Stromal cell of bone marrow (primary cell): ENCODE measurements at regions not wholly inside any gene's neighbourhood (a gene's known extent, or its start where the extent isn't known, plus 50 kb on each side); places are given as distances from the start of the nearest gene placed in this dataset.

ENCODE experiments used
- DNase-seq: peaks from one replicate; pipeline ENCODE4 v3.0.0-alpha.2; 2012; ENCODE audit warnings: low read depth

DNA sequence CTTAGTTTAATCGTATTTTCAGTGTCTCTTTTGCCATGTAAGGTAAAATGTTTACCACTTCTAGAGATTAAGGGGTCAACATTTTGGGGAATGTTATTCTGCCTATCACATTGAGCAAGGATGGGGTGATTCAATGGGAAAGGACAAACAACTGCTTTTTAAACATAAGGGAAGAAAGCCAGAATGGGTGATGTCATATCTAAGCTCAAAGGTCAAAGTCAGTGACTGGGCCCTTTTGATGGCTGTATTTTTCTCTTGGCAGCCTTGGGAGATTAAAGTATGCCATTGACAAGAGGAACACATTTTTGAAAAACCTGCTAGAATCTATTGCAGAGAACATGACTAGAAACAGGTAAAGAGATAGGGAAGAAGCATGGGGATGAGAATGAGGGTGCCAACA is 477.3 kb upstream of the IRAK1BP1 start:
- DNase-seq: no peak

DNA sequence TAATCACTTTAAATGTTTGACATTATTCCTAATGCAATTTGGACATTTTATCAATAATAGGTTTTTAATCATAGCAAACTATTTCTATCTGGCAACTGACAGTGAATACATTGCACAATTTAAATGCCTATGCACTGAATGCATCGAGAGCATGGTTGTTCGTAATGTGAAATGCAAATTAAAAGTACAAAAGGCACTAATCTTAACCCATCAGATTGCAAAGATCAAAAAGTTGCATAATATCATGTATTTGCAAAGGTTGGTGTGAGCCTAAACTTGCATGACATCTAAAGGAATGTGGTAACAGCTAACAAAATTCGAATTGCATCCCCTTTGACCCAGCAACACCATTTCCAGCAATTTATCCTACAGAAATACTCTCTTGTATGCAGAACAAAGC is 469.9 kb upstream of the IRAK1BP1 start:
- DNase-seq: no peak

DNA sequence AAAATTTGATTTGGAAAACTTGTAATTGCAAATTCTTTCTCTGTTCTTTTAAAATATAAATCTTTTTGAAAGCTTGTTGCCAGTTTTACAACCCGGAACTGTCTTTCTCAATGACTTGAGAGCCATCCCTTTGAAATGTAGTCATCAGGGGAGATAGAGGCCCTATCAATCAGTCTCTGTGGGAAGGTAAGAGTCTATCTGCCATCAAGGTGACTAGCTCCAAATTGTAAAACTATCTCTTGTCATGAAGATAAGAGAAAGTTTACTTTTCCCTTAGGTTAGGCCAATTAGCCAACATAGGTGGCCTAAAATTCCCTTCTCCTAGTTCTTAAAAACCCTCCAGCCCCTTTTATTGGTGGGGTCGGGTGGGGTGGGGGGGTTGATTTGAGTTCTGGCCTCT is 469.1 kb upstream of the IRAK1BP1 start:
- no peak for DNase-seq

DNA sequence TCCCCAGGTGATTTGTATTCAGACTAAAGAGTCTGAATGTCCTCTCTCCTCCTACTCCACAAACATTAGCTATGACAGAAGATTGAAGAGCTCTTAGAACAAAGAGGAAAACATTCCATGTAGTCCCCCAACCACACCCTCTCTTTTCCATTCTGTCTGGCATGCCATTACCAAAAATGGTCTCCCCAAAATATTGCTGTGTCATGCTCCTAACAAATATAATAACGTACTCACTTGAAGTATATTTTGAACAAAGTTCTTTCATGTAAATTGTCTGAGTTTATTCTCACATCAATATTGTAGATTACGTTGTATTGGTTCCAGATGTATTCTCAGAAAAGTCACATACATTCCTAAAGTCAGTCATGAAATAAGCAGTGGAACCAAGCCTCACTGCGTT is 467.3 kb upstream of the IRAK1BP1 start:
- DNase-seq: no peak

DNA sequence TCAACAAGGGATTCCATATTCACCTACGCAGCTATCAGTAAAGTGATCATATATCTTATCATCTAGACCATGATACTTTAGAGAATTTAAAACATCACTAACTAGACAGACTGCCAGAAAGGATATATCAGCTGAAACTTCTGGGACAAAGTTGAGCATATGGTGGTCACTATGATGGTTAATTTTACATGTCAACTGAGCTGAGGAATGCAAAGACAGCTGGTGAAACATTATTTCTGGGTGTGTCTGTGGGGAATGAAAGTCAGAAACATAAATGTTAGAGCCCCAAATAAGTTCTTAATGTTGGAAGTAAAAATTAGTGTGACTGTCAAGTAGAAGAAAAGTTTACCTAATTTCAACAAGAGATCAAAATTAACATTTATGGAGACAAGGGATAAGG is 440.0 kb upstream of the IRAK1BP1 start:
- DNase-seq: no peak

GRCh38 chr6:78430521-78430920 is 436.8 kb upstream of the IRAK1BP1 start:
- no peak for DNase-seq

GRCh38 chr6:78435671-78436070 is 431.7 kb upstream of the IRAK1BP1 start:
- no peak for DNase-seq

- DNase-seq: peak; percentile 18
Measured at GRCh38 chr6:78436335-78436734, 431.0 kb upstream of the IRAK1BP1 start.

- DNase-seq: no peak
Measured at GRCh38 chr6:78438135-78438534, 429.2 kb upstream of the IRAK1BP1 start.

- no peak for DNase-seq
Measured at GRCh38 chr6:78460711-78461110, 406.6 kb upstream of the IRAK1BP1 start.

- DNase-seq: no peak
Measured at GRCh38 chr6:78462728-78463127, 404.6 kb upstream of the IRAK1BP1 start.

DNA sequence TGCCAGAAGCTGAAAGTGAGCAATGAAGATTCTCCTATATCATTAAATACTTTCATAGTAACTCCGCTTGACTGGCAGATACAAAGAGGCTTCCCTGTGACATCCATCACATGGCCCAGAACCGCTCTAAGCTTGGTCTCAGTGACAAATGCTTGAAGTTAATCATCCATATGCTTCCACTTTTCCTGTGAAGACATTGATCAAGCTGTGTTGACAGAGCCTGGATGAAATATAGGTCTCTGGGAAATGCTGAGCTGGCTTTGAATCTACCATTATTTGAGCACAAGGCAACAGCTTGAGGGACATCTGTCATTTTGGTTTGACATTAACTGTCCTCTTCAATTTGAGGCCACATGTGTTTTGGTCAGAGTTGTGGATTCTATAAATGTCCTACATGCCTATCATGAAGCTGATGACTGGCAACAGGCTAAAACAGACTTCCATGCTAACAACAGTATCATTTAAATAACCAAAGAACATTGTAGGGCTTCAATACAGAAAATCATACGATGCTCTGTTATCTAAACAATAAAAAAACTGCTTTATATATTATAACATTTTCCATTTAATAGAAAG is 402.2 kb upstream of the IRAK1BP1 start:
- no peak for DNase-seq

DNA sequence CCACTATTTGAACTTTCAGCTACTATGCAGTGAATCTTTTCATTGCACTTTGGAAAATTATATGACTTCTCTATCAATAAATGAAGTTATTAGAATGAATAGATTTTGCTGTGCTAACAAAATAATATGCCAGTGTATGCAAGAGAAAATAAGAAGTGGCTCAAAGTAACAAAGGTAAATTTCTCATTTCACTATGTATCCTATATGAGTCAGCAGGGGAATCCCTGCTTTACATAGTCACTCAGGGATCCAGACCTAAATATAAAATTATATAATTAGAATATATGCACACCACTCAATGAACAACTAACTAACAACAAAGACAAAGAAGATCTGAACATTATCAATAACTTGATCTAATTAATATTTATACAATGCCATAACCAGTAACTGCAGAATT is 390.8 kb upstream of the IRAK1BP1 start:
- no peak for DNase-seq

DNA sequence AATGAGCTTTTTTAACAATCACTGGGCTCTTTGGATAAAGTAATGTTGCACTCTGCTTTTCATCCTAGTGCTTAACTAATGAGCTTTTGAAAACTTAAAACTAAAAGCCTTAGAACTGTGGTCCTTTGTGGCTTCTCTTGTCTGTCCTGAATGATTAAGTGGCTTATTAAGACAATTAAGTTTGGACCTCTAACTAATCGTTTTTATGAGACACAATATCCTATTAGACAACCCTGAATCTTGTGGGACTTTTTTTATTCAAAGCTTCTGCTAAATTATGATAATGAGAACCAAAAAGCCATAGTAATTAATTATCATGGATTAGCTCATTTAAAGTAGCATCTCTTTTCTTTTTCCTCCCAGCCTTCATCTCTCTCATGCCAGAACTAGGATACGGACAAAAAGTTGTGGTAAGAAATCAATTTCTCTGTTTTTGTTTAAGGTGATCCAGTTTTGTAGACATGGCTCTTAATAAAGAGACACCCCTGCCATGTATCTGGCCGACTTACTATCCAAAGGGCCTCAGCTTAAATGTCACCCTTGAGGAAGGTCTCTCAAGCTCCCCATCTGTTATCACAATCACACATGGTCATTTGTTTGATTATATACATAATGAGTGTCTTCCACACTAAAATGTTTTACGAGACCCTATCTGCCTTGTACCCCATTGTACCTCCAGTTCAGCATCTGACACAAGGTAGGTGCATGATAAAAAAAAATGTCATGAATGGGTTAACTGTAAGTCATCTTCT is 384.4 kb upstream of the IRAK1BP1 start:
- no peak for DNase-seq

DNA sequence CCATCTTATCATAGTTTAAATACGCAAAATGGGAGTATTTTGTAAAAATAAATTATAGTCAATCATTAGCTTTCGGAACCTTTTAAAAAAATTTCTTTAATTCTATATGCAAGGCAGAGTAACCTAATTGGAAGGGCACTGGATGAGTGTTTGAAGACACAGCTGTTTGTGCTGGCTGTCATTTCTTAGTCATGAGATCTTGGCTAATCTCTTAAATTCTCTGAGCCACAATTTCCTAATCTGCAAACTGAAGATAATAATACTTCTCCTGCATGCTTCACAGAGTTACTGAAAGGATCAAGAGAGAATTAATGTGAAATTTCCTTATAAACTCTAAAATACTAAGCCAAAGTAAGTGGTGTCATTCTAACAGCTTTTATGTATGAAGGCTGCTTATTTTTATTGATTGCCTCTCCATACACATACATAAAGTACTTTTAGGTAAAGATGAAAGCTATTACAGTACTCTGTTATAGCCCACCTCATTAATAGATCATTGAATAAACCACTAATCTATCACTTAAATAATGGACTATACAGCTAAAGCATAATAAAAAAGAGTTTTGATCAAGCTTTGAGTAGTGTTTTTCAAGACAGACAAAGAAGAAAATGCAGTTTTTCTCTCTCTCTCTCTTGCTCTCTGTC is 383.7 kb upstream of the IRAK1BP1 start:
- no peak for DNase-seq

DNA sequence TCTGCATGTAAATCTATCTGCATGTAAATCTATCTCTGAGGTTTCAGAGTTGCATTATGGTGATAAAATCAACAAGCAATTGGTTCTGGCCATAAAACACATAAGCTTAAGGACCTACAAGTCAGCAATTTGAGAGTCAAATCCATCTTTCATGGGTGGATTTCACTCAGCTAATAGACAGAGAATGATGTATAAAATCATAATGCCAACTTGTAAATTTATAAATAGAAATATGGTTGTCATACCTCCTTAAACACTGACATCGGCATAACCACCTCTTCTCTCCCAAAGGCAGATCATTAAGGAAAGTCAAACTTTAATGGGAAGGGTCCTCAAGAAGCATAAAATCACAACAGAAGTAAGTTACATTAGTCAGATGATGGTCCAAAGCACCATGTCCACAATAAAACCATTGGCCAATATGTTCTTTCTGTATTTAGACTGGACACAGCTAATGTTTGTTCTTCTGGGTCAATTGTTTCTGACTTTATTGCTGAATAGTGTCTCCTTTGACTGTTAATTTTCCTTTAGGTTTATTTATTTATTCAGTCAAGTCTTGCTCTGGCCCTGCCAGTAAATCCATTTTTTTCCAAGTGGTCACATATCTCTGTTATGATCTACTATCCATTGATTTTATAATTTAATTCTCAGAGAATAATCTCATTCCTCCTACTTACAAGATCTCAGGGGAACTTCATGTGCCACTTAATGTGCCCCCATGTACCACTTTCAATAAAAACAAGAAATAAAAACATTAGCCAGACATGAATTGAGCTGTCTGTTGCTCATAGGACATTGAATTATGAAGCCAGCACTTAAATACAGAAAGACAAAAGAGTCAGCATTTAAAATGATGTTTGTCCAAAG is 382.9 kb upstream of the IRAK1BP1 start:
- DNase-seq: no peak

DNA sequence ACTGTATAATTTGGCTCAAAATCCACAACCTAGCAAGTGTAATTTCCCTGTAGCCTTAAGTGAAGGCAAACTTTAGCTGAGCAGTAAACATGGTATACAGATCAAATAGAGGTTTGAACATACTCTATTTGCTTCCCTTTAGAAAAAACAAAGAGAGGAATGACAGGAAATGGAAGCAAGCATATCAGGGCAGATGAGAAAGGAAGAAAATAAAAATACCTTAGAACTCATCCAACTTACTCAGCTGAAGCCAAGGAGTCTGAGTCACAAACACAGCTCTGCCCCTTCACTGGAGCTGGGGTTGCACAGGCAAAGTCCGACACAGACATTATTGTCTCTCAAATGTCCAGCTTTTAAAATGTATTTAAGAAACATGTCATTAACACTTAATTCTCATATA is 379.9 kb upstream of the IRAK1BP1 start:
- DNase-seq: no peak

GRCh38 chr6:78489874-78490273 is 377.5 kb upstream of the IRAK1BP1 start:
- DNase-seq: no peak

GRCh38 chr6:78492351-78493017 is 374.9 kb upstream of the IRAK1BP1 start:
- DNase-seq: no peak

GRCh38 chr6:78500299-78501089 is 366.9 kb upstream of the IRAK1BP1 start:
- DNase-seq: no peak

DNA sequence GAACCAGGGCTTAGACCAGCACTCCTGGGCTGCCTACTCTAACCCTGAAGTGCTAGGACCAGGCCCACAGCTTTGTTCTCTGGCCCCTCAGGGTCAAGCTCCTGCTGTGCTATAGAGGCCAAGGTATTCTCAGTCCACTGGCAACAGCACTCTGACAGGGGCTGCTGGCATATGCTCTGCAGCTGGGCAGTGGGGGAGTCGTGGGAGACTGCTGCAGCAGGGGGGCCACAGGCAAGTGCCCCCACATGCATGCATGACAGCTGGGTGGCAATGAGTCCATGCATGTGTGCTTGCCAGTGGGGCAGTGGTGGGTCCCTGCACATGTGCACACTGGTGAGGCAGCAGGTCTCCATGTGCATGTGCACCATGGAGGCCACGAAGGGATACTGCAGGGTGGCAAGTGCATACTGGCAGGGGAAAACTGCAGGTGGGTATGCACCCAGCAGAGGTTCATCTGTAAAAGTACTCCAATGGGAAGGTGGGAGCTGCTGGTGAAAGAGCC is 364.9 kb upstream of the IRAK1BP1 start:
- no peak for DNase-seq
